ENCODE measurements at regions not wholly inside any gene's neighbourhood (a gene's known extent, or its start where the extent isn't known, plus 50 kb on each side); places are given as distances from the start of the nearest gene placed in this dataset.

- TF ChIP-seq CTCF (IDR thresholded peaks at IDR 0.05) (no peak), POLR2A (IDR thresholded peaks at IDR 0.05) (no peak), POLR2AphosphoS5 (IDR thresholded peaks at IDR 0.05) (no peak)
Observed at GRCh38 chr4:130163701-130164100, 1067.7 kb downstream of the C4orf33 start.
